GM18951 (cell line): ENCODE measurements at regions not wholly inside any gene's neighbourhood (a gene's known extent, or its start where the extent isn't known, plus 50 kb on each side); places are given as distances from the start of the nearest gene placed in this dataset.

Experiments
- POLR2A ChIP-seq: IDR thresholded peaks from 4 replicates; pipeline ENCODE4 v1.6.1; 2011; ENCODE audit warnings: mild to moderate bottlenecking; ENCODE audit not compliant: insufficient read length, insufficient read depth; ENCODE audit errors: extremely low read depth
- in situ Hi-C: fragments of 300-500 bp; cut with MboI; formaldehyde crosslinking; loops from one replicate; pipeline ENCODE4 v1.12.0; 2022; ENCODE audit warnings: low sequenced_read_pairs, mixed read lengths, inconsistent platforms; ENCODE audit not compliant: unreplicated experiment

DNA sequence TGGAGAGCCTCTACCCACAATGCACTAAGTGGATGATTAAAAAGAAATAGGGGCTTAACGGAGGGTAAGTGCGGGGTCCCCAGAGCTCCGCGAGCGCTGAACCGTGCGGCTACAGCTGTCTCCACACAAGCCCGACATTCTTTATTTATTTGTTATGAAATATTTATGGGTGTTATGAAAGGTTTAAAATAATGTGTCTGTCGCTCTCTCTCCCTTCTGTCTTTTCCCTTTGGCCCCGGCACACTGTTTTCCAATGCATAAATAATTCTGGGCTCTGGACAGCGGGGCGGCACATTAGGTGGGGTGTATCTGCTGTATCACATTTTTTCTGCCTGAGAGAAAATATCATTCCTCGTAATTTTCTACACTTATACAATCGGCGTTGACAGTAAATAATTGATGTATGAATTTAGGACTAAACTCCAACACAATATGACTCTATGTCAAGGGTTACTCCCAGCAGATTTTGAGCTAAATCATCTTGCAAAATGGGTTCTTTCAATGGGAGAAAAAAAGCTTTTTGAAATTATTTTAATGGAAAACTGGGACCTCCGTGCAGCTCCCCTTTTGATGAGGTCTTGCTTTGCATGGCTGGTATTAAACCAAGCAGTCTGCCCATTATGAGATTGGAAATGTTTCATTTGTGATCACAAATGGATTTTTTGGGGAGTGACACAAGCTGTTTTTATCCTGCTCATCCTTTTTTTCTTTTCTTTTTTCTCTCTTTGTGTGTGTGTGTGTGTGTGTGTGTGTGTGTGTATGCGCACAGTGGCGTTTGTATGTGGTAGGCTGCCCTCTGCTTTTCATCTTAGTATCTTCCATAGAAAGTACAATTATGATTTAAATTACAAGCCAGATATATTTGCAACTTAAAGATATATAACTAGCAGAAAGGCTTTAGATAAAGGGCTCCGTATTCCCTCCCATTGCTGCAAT, 370.6 kb upstream of the IRX4 start:
- no peak for TF ChIP-seq POLR2A

DNA sequence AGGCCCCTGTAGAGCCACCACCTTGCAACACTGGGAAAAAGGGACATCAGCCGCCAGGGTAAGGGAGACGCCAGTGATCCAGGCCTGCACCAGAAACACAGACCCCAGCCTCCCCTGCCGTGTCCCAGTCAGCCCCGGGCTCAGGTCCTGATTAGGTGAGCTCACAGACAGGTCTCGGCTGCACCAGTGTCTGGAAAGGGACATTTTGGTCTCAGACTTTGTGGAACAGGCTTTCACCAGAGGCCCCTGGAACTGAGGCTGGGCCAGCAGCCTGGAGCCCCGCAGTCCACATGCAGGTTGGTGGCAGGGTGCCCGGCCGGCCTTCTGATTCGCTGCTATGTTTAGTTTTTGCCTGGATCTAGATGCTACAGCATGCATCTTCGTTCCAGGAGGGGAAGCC, 369.0 kb upstream of the IRX4 start:
- in situ Hi-C loops, result no loop called here

More for the DNA sequence above, 370.6 kb upstream of the IRX4 start:
- in situ Hi-C loops, result no loop called here

DNA sequence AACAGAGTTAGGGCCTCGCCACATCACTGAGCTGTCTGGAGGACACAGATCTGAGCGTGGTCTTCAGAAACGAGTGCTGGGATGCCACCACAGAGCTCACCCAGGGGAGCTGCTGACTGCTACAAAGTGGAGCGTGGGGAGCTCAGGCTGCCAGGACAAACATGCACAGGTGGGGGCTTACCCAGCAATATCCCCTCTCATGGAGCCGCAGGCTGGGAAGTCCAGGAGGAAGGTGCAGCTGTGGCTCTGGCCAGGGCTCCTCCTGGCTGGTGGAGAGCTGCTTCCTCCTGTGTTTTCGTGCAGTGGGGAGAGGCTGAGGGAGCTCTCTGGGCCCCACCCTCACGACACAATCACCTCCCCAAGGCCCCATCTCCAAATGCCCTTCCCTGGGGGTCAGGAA, 368.6 kb upstream of the IRX4 start:
- no peak for TF ChIP-seq POLR2A
- in situ Hi-C loops, result no loop called here

More for the DNA sequence above, 369.0 kb upstream of the IRX4 start:
- TF ChIP-seq POLR2A, result no peak

DNA sequence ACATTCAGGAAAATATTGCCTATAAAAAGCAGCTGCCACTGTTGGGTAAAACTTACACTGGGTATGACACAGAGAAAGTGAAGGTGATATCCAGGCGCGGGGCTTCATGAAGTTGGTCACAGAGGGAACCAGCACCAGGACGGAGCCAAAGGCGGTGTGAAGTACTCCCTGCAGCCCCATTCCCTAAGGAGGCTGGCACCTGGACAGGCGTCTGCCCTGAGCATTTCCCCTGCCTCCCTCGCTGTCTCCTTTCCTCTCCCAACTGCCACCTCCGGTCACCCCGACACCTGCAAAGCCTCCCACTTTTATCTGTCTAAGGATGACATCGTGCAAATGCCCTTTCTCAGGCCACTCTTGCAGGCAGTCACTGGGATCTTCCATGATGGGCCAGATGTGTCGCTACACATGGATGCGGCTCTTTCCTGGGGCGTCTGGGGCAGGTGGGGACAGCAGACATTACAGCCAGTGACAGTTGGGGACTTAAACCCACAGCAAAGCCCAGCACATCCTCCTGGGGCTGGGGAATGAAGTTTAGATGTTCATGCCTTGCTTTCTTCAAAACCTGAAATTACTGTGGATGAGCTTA, 367.7 kb upstream of the IRX4 start:
- TF ChIP-seq POLR2A, result no peak
- in situ Hi-C loops, result no loop called here

DNA sequence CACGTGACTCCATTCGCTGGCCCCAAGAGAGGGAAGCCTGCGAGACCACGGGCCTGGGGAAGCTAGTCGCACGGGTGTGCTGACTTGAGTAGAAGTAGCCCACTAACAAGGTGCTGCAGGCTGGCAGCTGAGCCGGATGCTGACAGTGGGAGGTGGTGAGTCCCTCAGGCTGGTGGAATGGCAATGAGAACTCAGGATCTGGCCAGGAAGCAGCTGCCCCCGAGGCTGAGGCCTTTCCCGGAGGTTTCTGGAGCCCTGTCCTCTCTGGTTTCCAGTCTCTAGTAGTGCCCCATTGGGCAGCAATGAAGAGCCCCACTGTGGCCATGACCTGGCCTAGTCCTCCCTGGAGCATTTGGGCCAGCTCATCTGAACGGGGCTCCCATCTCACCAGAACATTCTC, 366.7 kb upstream of the IRX4 start:
- no peak for TF ChIP-seq POLR2A

DNA sequence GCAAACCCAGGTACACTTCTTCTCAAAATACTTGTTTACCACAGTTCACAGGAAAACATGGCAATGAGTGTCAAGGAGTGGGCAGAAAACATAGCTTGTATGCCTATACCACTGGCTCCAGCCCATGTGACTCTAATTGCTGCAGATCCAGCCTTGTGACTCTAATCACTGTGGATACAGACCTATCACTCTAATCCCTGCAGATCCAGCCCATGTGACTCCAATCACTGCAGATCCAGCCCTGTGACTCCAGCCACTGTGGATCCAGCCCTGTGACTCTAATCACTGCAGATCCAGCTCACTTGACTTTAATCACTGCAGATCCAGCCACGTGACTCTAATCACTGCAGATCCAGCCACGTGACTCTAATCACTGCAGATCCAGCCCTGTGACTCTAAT, 366.3 kb upstream of the IRX4 start:
- TF ChIP-seq POLR2A, result no peak
- in situ Hi-C loops, result no loop called here

More for the DNA sequence above, 366.7 kb upstream of the IRX4 start:
- in situ Hi-C loops, result no loop called here

DNA sequence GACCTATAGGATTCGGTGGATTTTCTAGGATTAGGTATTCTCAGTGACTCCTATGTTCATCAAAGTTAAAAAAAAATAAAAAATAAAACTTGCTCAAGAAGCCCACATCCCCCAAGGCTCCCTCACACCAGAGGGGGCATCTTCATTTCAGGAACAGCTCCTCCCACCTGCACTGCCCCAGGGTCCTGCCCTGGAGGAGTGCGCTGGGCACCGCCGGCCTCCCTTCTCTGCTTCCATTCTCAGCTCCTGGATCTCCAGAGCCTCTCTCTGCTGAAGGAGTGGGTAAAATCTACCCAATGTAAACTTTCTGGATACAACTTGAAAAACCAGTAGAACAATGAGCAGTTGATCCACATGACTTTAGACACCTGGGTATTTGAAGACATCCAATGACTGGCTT, 359.8 kb upstream of the IRX4 start:
- no peak for TF ChIP-seq POLR2A
- in situ Hi-C loops, result no loop called here

DNA sequence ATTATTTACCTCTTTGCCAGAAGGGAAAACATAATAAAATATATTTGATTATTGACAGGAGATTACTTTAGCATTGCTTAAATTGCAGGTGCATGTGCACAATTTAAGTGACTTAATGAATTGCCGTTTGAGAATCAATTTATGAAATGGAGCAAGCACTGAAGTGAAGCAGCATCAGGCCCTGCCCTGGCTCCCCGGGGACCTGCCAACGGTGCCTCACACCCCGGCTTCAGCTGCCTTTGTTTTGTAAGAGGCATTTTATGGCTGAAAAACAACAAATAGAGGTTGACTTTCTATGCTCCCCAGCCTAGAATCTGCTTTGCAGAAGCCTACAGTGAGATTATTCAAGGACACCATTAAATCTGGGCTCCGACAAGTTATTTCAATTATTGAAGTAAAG, 359.1 kb upstream of the IRX4 start:
- no peak for TF ChIP-seq POLR2A
- in situ Hi-C loops, result no loop called here

DNA sequence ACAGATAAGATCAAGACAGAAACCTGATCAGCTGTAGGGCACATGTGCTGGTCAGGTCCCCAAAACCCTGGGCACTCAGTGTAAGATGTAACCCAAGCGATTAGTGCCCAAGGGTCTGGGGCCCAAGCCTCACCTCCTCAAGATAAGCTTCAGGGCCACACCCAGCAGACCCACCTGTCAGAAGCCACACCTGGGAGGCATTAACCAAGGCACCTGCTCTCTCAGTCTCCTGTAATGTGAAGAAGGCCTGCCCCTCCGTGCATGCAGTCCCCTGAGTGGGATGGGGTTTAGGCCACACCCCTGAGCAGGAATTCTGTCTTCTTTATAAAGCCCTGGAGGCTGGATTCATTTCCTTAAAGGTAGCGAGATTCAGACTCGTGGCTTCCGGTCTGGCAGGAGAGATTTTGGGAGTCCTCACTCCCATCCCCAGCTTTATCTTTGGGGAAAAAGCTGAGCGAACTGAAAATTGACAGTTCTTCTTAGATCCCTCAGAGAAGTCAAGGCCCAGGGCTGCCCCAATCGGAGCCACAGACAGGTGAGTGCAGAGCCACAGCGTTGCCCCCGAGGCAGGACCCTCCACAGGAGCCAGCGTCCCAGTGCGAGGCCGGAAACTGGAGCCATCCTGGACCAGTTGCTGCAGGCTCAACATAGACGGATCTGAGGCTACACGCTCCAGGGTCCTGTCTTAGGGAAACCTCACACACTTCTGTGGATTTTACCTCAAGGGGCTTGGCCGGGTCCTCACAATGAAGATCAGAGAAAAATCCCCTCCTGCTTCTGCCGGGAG, 357.6 kb upstream of the IRX4 start:
- in situ Hi-C loops, result no loop called here
- no peak for TF ChIP-seq POLR2A

DNA sequence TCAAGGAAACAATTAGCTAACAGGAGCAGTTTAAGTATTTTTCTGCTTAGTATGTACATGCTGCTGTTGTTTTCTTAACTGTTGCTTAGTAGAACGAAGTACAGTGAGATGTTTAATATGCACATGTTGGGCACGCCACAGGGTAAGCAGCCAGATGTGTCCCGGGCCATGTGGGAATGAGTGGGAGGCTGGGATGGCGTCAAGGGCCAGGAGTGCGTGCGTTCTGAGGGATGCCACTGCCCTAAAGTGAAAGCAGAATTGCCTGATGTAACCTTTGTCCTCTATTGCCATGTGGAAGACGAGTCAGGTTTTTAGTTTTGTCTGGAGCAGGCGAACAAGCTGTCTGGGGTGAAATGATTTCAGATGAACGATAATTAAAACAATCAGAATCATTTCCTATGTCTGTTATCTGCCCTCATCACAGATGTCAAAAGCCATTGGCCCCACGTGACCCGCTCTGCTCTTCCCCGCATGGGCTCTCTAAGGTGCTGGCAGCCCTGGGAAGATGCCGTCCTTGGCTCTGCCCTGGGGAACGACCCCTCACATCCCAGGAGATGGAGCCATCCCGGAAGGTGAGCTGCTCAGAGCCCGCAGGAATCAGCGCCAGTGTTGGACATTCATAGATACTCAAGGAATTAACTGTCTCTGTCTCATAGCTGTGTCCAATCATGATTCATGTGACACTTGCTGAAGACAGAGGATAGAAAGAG, 356.6 kb upstream of the IRX4 start:
- TF ChIP-seq POLR2A, result no peak
- in situ Hi-C loops, result no loop called here

DNA sequence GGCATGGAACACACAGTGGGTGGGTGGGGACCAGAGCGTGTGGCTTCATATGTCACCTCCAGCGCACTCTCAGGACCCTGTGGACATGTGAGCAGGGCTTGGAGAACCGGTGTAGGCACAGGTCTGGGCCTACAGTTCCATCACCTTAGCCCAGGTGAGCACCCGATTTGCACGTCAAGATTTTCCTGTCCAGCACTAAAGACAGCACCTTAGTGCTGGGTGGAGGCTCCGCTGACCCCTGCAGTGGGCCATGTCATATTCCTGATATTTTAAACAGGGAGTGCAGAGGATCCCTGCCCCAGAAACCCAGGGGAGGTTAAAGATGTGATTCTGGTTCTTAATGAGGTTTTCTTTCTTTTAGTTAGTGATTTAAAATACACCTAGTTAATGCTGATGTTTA, 356.0 kb upstream of the IRX4 start:
- in situ Hi-C loops, result no loop called here
- no peak for TF ChIP-seq POLR2A

DNA sequence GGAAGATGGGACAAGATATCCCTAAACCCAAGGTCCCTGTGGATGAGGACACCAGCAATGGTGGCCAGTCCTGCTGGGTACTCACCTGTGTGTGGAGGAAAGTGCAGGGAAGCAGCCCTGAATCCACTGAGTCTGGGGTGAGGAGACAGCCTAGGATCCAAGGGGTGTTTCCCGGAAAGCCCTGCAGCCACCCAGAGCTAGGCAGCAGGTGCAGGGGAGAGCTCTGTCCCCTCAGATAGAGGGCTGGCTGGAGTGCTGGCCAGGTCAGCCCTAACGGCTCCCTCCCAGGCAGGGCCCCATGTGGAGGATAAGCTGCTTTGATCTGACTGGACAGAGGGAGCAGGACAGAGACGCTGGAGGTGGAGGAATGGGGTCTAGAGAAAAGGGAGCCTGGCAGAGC, 344.7 kb upstream of the IRX4 start:
- TF ChIP-seq POLR2A, result no peak
- in situ Hi-C loops, result no loop called here

DNA sequence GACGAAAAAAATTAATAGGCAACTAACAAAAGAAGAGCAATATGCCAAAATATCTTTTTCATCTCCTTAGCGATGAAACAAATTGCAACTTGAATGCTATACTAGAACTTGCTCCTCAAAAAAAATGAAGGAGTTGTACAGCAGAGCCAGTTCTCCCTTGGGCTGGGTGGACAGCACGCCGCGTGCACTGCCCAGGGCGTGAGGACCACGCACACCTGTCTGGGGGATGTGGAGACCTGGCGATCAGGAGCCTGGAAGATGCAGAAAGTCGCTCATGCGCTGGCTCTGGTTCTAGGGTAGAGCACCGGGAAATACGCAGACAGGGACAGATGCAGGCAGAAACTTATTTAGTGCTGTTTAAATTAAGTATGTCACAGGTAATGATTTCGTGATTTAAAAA, 342.0 kb upstream of the IRX4 start:
- in situ Hi-C loops, result no loop called here
- no peak for TF ChIP-seq POLR2A
